ENCODE measurements at regions not wholly inside any gene's neighbourhood (a gene's known extent, or its start where the extent isn't known, plus 50 kb on each side); places are given as distances from the start of the nearest gene placed in this dataset.

DNA sequence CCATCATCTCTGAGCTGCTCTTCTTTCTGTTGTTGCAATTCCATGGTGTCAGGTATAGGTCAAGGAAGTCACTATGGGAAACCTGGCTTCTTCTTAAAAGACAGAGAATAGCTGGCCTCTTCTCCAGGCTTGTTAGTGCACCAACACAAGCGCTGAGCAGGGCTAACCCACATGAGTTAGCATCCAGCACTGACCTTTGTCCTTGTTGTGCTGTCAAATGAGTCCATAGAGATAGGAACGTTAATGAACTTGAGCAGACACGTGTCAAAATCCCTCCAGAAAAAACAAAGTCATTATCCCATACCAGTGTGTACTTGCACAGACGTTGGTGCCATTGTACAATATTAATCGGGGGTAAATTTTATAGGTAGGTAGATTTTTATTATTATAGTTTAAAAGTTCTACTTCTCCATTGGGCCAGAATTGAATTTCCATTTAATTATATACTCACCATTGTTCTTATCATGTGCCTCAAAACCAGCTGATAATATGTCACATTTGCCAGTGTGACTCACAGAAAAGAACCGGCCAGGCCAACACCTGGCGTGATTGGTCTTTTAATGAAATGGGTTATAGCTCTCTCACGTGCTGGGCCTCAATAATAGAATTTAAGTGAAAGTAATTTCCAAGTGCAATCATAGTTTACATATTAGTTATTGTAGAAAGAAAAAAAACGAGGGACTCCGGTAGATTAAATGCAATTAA lies 468.8 kb upstream of the MGMT start:
- TF ChIP-seq, protein P1, sequence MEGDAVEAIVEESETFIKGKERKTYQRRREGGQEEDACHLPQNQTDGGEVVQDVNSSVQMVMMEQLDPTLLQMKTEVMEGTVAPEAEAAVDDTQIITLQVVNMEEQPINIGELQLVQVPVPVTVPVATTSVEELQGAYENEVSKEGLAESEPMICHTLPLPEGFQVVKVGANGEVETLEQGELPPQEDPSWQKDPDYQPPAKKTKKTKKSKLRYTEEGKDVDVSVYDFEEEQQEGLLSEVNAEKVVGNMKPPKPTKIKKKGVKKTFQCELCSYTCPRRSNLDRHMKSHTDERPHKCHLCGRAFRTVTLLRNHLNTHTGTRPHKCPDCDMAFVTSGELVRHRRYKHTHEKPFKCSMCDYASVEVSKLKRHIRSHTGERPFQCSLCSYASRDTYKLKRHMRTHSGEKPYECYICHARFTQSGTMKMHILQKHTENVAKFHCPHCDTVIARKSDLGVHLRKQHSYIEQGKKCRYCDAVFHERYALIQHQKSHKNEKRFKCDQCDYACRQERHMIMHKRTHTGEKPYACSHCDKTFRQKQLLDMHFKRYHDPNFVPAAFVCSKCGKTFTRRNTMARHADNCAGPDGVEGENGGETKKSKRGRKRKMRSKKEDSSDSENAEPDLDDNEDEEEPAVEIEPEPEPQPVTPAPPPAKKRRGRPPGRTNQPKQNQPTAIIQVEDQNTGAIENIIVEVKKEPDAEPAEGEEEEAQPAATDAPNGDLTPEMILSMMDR (IDR thresholded peaks at IDR 0.05), result no peak
- TF ChIP-seq POLR2A (IDR thresholded peaks at IDR 0.05) (no peak), EP300 (IDR thresholded peaks at IDR 0.05) (no peak)

All from ovary (tissue), 3 donors.